Colonic mucosa (tissue), 4 donors: ENCODE measurements at regions not wholly inside any gene's neighbourhood (a gene's known extent, or its start where the extent isn't known, plus 50 kb on each side); places are given as distances from the start of the nearest gene placed in this dataset.

Experiments
- DNase-seq: peaks from one replicate; pipeline ENCODE4 v3.0.0-alpha.2; 2020
- H3K27ac ChIP-seq: fragments of 200-600 bp; one replicate; pipeline ENCODE4 v1.8.0; 2021
- H3K27me3 ChIP-seq: fragments of 200-600 bp; one replicate; pipeline ENCODE4 v1.8.0; 2021
- H3K36me3 ChIP-seq: fragments of 200-600 bp; one replicate; pipeline ENCODE4 v1.8.0; 2021
- H3K4me1 ChIP-seq: fragments of 200-600 bp; one replicate; pipeline ENCODE4 v1.8.0; 2021; ENCODE audit warnings: mild to moderate bottlenecking
- H3K4me3 ChIP-seq: fragments of 200-600 bp; one replicate; pipeline ENCODE4 v1.8.0; 2021
- H3K9ac ChIP-seq, 2 donors: one replicate each; pipeline ENCODE4 v1.7.0; 2013; ENCODE audit warnings: control low read depth in 2 of 2, low read depth in 2 of 2, low read length in 2 of 2
- H3K9me3 ChIP-seq: fragments of 200-600 bp; one replicate; pipeline ENCODE4 v1.8.0; 2021
- CTCF ChIP-seq: fragments of 200-600 bp; IDR thresholded peaks from one replicate; pipeline ENCODE4 v1.8.0; 2022; ENCODE audit warnings: antibody characterized with exemption, mild to moderate bottlenecking
- intact Hi-C: fragments of 100-400 bp; cut with DNase I; formaldehyde crosslinking; loops from one replicate; pipeline ENCODE4 v1.14.1; 2022
- donor health status: healthy.
- donor health status: DM: no; HTN: no; CAD: no.
- donor health status: DM: no; HTN: no; CAD: no.

DNA sequence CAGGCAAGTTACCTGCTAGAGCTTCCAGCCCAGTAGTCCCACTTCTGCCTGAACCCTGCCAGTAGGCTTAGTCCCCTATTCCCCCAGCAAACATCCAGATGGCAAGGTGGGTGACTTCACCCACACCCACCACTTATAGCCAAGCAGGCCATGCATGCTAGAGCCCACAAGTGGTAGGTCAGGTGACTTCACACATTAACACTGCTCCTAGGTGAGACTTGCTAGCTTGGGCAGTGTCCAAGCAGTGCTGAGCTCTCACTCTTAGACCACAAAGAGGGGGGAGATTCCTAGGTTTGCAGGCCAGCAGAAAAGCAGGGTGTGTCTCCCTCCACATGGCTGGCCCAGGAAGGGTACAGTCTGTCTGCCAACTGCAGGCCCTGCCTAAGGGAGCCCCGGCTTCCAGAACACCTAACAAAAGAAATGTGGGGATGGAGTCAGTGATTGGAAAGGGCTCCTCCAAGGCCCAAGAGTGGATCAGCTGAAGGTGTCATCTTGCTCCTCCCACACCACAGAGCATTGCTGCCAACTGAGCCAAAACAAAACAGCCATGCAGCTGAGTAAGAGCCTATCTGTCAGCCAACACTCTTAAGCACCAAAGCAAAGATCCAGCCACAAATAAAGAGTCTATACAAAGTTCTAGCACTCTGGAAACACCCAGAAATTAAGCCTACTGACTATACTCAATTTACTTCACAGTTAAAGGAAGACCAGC lies 158.1 kb upstream of the USP38 start:
- Histone ChIP-seq H3K27me3 (no peaks in the 10 kb centered on the region), H3K9me3 (no peaks in the 10 kb centered on the region), H3K27ac (no peak overlapping the region), H3K4me1 (no peaks in the 10 kb centered on the region), H3K4me3 (no peak overlapping the region), H3K9ac (no peak overlapping the region), H3K36me3 (no peaks in the 10 kb centered on the region)
- DNase-seq = no peak
- intact Hi-C loops = no loop called here
- TF ChIP-seq CTCF = no peak

DNA sequence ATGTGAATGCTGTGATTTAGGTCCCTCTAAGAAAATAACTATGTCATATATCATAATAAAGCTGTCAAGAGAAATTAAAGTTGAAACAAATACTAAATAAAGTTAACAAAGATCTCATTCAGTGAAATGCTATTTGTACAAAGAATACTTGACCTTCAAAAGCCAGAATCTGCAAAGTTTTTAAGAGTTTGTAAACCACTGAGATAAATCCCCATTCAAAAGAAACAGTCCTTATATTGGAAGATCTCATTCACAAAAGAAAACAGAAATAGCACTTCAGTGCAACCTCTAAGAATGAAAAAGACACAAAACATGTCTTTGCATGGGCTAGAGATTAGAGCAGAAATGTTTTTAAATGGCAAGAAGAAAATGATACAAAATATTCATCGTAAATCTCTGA lies 149.1 kb upstream of the USP38 start:
- Histone ChIP-seq H3K9me3 (no peaks in the 10 kb centered on the region), H3K36me3 (no peaks in the 10 kb centered on the region), H3K27me3 (no peaks in the 10 kb centered on the region), H3K4me1 (no peaks in the 10 kb centered on the region), H3K27ac (no peak overlapping the region), H3K9ac (no peak overlapping the region), H3K4me3 (no peak overlapping the region)
- TF ChIP-seq CTCF = no peak
- DNase-seq = no peak
- intact Hi-C loops = no loop called here

GRCh38 chr4:143036443-143036842 lies 148.3 kb upstream of the USP38 start:
- Histone ChIP-seq H3K4me3 (no peak overlapping the region), H3K27ac (no peak overlapping the region), H3K4me1 (no peaks in the 10 kb centered on the region), H3K9ac (no peak overlapping the region), H3K36me3 (no peaks in the 10 kb centered on the region), H3K9me3 (no peaks in the 10 kb centered on the region), H3K27me3 (no peaks in the 10 kb centered on the region)
- DNase-seq = no peak
- no peak for TF ChIP-seq CTCF
- intact Hi-C loops = no loop called here

- no peak for TF ChIP-seq CTCF
- Histone ChIP-seq H3K27me3 (no peaks in the 10 kb centered on the region), H3K36me3 (no peaks in the 10 kb centered on the region), H3K4me1 (no peaks in the 10 kb centered on the region), H3K9ac (no peak overlapping the region), H3K9me3 (no peaks in the 10 kb centered on the region), H3K27ac (no peak overlapping the region), H3K4me3 (no peak overlapping the region)
- DNase-seq = no peak
- intact Hi-C loops = no loop called here
These were observed 138.3 kb upstream of the USP38 start for GRCh38 chr4:143046454-143046853.

DNA sequence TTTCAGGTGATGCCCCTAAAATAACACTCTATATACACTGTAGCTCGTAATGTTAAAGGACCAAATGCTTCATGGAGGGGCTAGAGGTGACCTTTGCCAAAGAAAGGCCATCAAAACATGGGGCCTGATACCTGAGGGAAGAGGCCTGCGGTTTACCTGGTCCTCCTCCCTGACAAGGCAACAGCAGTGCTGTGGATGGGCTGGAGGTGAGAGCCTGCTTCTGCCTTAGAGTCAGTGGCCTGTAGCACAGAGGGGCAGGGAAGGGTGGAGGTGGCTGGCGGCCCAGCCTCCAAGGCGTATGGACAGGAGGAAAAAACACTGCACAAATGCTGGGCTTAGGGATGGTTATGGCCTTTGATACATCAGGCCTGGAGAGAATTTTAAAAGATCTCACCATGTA lies 137.8 kb upstream of the USP38 start:
- H3K9me3 ChIP-seq = no peaks in the 10 kb centered on the region
- no peak for TF ChIP-seq CTCF
- H3K36me3 ChIP-seq = no peaks in the 10 kb centered on the region
- H3K4me1 ChIP-seq = no peaks in the 10 kb centered on the region
- no peak for DNase-seq
- H3K27ac ChIP-seq = no peak overlapping the region
- H3K4me3 ChIP-seq = no peak overlapping the region
- intact Hi-C loops = no loop called here
- H3K9ac ChIP-seq = no peak overlapping the region
- no peaks in the 10 kb centered on the region for H3K27me3 ChIP-seq
